B cell (primary cell): ENCODE measurements at regions not wholly inside any gene's neighbourhood (a gene's known extent, or its start where the extent isn't known, plus 50 kb on each side); places are given as distances from the start of the nearest gene placed in this dataset.

Experiments used
- ATAC-seq: fragments of 200-7000 bp; cut with Tn5 transposase; one replicate; pipeline ENCODE4 v1.10.0; 2021; ENCODE audit warnings: low read depth, mild to moderate bottlenecking, moderate number of reproducible peaks, moderate library complexity
- CTCF ChIA-PET: fragments of 350-600 bp; sonication (Branson Sonifier 250); formaldehyde crosslinking; loops from one replicate; lab custom pipeline; 2021; ENCODE audit warnings: antibody characterized with exemption, inconsistent platforms; lab: Charles Lee
- POLR2A ChIA-PET: fragments of 350-600 bp; sonication (Branson Sonifier 250); formaldehyde crosslinking; loops from one replicate; lab custom pipeline; 2021; ENCODE audit warnings: antibody characterized with exemption; lab: Charles Lee
- DNase-seq: peaks from one replicate; pipeline ENCODE4 v3.0.0; 2013
- H2AFZ ChIP-seq: 2 replicates; pipeline ENCODE4 v1.6.1; 2012; ENCODE audit warnings: mild to moderate bottlenecking, low read depth, low read length; ENCODE audit not compliant: insufficient read depth, poor library complexity, severe bottlenecking
- H3K27ac ChIP-seq, 2 donors: 1 replicate in 1 of 2; 2 replicates in 1 of 2; pipeline ENCODE4 v1.5.1; 2012 to 2013; ENCODE audit warnings: low read length in 2 of 2, mild to moderate bottlenecking in 2 of 2, moderate library complexity in 1 of 2
- H3K27me3 ChIP-seq, 4 experiments: fragments of 200-600 bp in 1 of 4; sonication (generic) in 1 of 4; replicated peaks in 1 of 4; 1 replicate in 2 of 4; 2 replicates in 2 of 4; pipeline versions ENCODE4 v1.6.1 to v1.7.0; 2013 to 2016; ENCODE audit warnings: low read length in 3 of 4, mild to moderate bottlenecking in 2 of 4, mixed read lengths in 1 of 4, moderate library complexity in 1 of 4; ENCODE audit not compliant: insufficient read depth in 4 of 4, control insufficient read depth in 3 of 4; ENCODE audit errors: control extremely low read depth in 1 of 4
- H3K36me3 ChIP-seq, 2 experiments: replicated peaks in 1 of 2; 1 replicate in 1 of 2; 2 replicates in 1 of 2; pipeline versions ENCODE4 v1.6.1 to v1.7.1; 2013; ENCODE audit warnings: low read length in 1 of 2; ENCODE audit not compliant: insufficient read depth in 2 of 2, control insufficient read depth in 1 of 2; ENCODE audit errors: control extremely low read depth in 1 of 2, extremely low read depth in 1 of 2
- H3K4me1 ChIP-seq, 2 donors: fragments of 200-600 bp in 1 of 2; sonication (generic) in 1 of 2; 1 replicate in 1 of 2; 2 replicates in 1 of 2; pipeline versions ENCODE4 v1.5.1 to v1.6.1; 2013 to 2017; ENCODE audit warnings: low read length in 2 of 2; ENCODE audit not compliant: control insufficient read depth in 2 of 2, insufficient read depth in 2 of 2
- H3K4me2 ChIP-seq: replicated peaks from 2 replicates; pipeline ENCODE3; 2012; ENCODE audit warnings: mild to moderate bottlenecking, low read depth, low read length; ENCODE audit not compliant: poor library complexity, severe bottlenecking
- H3K4me3 ChIP-seq, 5 experiments: fragments of 200-600 bp in 1 of 5; sonication (generic) in 1 of 5; 1 replicate in 3 of 5; 2 replicates in 2 of 5; pipeline versions ENCODE4 v1.5.1 to v1.7.0; 2011 to 2016; ENCODE audit warnings: low read length in 4 of 5, mild to moderate bottlenecking in 4 of 5, low read depth in 2 of 5, control low read depth in 1 of 5, moderate library complexity in 1 of 5; ENCODE audit not compliant: insufficient read depth in 1 of 5; ENCODE audit errors: control extremely low read depth in 1 of 5, extremely low read depth in 1 of 5
- H3K79me2 ChIP-seq: fragments of 200-600 bp; sonication (generic); one replicate; pipeline ENCODE4 v1.6.0; 2016; ENCODE audit warnings: low read length; ENCODE audit not compliant: control insufficient read depth, insufficient read depth
- H3K9ac ChIP-seq: fragments of 200-600 bp; sonication (generic); 2 replicates; pipeline ENCODE4 v1.6.1; 2017; ENCODE audit warnings: mild to moderate bottlenecking, low read length, moderate library complexity
- H3K9me3 ChIP-seq, 3 donors: one replicate each; pipeline versions ENCODE4 v1.6.1 to v1.7.1; 2013; ENCODE audit warnings: low read length in 2 of 3; ENCODE audit not compliant: control insufficient read depth in 2 of 3, insufficient read depth in 1 of 3; ENCODE audit errors: control extremely low read depth in 1 of 3
- H4K20me1 ChIP-seq: 2 replicates; pipeline ENCODE4 v1.6.0; 2012; ENCODE audit warnings: mild to moderate bottlenecking, low read length; ENCODE audit not compliant: insufficient read depth, control insufficient read depth, poor library complexity, severe bottlenecking
- H3K27ac Mint-ChIP-seq: one replicate; pipeline ENCODE4 v1.8.0; 2021; ENCODE audit warnings: mixed read lengths
- H3K27me3 Mint-ChIP-seq: one replicate; pipeline ENCODE4 v1.8.0; 2021; ENCODE audit warnings: mixed read lengths
- H3K4me1 Mint-ChIP-seq: one replicate; pipeline ENCODE4 v1.8.0; 2021; ENCODE audit warnings: mixed read lengths
- H3K4me3 Mint-ChIP-seq: one replicate; pipeline ENCODE4 v1.8.0; 2021; ENCODE audit warnings: mixed read lengths
- H3K9me3 Mint-ChIP-seq: one replicate; pipeline ENCODE4 v1.8.0; 2022; ENCODE audit warnings: mixed read lengths; ENCODE audit not compliant: insufficient read depth
- CTCF ChIP-seq: fragments of 200-600 bp; IDR thresholded peaks from one replicate; pipeline ENCODE4 v1.8.0; 2022; ENCODE audit warnings: antibody characterized with exemption, mild to moderate bottlenecking
- EZH2 ChIP-seq: IDR thresholded peaks from 2 replicates; pipeline ENCODE4 v1.6.1; 2012; ENCODE audit warnings: borderline replicate concordance, low read depth, mild to moderate bottlenecking, moderate library complexity, low read length; ENCODE audit not compliant: insufficient read depth, poor library complexity, severe bottlenecking
- WGBS: methylation state at CpG from one replicate; pipeline ENCODE4 v1.1.5; 2013; ENCODE audit warnings: missing lambda C conversion rate; ENCODE audit not compliant: insufficient coverage; 5-methylcytosine and 5-hydroxymethylcytosine counted together
- intact Hi-C: fragments of 100-400 bp; cut with micrococcal nuclease; formaldehyde crosslinking; loops from one replicate; pipeline ENCODE4 v1.10.0; 2022

GRCh38 chr7:9240001-9240400 is 806.6 kb downstream of the NXPH1 start:
- H4K20me1 ChIP-seq = no peaks in the 10 kb centered on the region
- Mint-ChIP-seq H3K4me1 (no peaks in the 10 kb centered on the region), H3K4me3 (no peak overlapping the region), H3K27ac (no peak overlapping the region), H3K9me3 (no peaks in the 10 kb centered on the region), H3K27me3 (no peaks in the 10 kb centered on the region)
- no peak overlapping the region for H3K27ac ChIP-seq
- H3K27me3 ChIP-seq = no peaks in the 10 kb centered on the region
- no peak overlapping the region for H3K9ac ChIP-seq
- DNase-seq (no peak), ATAC-seq (no peak)
- ChIA-PET POLR2A (no interaction called here), CTCF (no interaction called here)
- H3K4me2 ChIP-seq = no peak overlapping the region
- H3K79me2 ChIP-seq = no peaks in the 10 kb centered on the region
- no peaks in the 10 kb centered on the region for H3K36me3 ChIP-seq
- no peaks in the 10 kb centered on the region for H3K4me1 ChIP-seq
- H3K9me3 ChIP-seq = peaks cover 0 to 6% (median 0%) of the 10 kb centered on the region in 3 donors
- H3K4me3 ChIP-seq = no peak overlapping the region
- no peak overlapping the region for H2AFZ ChIP-seq
- intact Hi-C loops = no loop called here
- TF ChIP-seq EZH2 = no peak
- no peak for TF ChIP-seq CTCF

GRCh38 chr7:9241826-9242225 is 808.4 kb downstream of the NXPH1 start:
- Histone ChIP-seq H3K4me1 (no peaks in the 10 kb centered on the region), H3K27me3 (no peaks in the 10 kb centered on the region), H3K9ac (no peak overlapping the region), H4K20me1 (no peaks in the 10 kb centered on the region), H3K9me3 (peaks cover 0 to 6% (median 0%) of the 10 kb centered on the region in 3 donors), H3K36me3 (no peaks in the 10 kb centered on the region), H3K79me2 (no peaks in the 10 kb centered on the region), H2AFZ (no peak overlapping the region), H3K4me3 (no peak overlapping the region), H3K27ac (no peak overlapping the region), H3K4me2 (no peak overlapping the region)
- Mint-ChIP-seq H3K27me3 (no peaks in the 10 kb centered on the region), H3K27ac (no peak overlapping the region), H3K4me3 (no peak overlapping the region), H3K9me3 (no peaks in the 10 kb centered on the region), H3K4me1 (no peaks in the 10 kb centered on the region)
- TF ChIP-seq CTCF (no peak), EZH2 (no peak)
- ChIA-PET POLR2A (no interaction called here), CTCF (no interaction called here)
- DNase-seq = no peak
- intact Hi-C loops = no loop called here
- no CpG with 5 or more reads among the region's 1 CpG for WGBS
- no peak for ATAC-seq
